ENCODE measurements at regions not wholly inside any gene's neighbourhood (a gene's known extent, or its start where the extent isn't known, plus 50 kb on each side); places are given as distances from the start of the nearest gene placed in this dataset.

GRCh38 chr9:68619072-68619471, 78.4 kb upstream of the TMEM252 start:
- DNase-seq, result no peak
- Histone ChIP-seq H3K27me3 (no peaks in the 10 kb centered on the region), H3K4me1 (no peaks in the 10 kb centered on the region), H3K9me3 (no peaks in the 10 kb centered on the region), H3K4me3 (no peak overlapping the region), H3K27ac (no peak overlapping the region), H3K36me3 (ENCODE audit: low read depth, missing control alignments) (no peaks in the 10 kb centered on the region)
- TF ChIP-seq, protein P1, sequence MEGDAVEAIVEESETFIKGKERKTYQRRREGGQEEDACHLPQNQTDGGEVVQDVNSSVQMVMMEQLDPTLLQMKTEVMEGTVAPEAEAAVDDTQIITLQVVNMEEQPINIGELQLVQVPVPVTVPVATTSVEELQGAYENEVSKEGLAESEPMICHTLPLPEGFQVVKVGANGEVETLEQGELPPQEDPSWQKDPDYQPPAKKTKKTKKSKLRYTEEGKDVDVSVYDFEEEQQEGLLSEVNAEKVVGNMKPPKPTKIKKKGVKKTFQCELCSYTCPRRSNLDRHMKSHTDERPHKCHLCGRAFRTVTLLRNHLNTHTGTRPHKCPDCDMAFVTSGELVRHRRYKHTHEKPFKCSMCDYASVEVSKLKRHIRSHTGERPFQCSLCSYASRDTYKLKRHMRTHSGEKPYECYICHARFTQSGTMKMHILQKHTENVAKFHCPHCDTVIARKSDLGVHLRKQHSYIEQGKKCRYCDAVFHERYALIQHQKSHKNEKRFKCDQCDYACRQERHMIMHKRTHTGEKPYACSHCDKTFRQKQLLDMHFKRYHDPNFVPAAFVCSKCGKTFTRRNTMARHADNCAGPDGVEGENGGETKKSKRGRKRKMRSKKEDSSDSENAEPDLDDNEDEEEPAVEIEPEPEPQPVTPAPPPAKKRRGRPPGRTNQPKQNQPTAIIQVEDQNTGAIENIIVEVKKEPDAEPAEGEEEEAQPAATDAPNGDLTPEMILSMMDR (IDR thresholded peaks at IDR 0.05), result no peak
- TF ChIP-seq POLR2A (IDR thresholded peaks at IDR 0.05), result no peak
- 82 to 84% methylated on average over 4 of the region's 4 CpGs for WGBS, 2 donors
- intact Hi-C loops (cut with DNase I; ENCODE audit: low total_unique reads), result no loop called here

DNA sequence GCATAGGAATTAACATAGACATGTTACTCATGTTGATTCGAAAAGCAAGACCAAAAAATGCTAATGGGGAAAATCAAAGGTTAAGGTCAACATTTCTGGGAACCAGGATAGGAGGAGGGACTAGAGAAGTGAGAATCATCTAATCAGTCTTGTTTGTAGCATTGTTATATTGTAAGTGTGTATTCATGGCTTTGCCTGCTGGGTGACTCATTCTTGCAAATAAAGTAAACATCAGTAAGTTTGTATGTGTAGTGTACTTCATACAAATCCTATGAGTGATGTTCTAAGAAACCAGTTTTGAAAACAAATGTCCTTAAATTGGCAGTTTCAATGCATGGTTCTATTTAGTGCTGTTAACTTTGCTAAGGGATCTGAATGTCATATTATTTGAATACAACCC, 79.0 kb upstream of the TMEM252 start:
- no peaks in the 10 kb centered on the region for H3K27me3 ChIP-seq
- WGBS, 2 donors, result 71 to 95% methylated on average over 1 of the region's 1 CpG
- TF ChIP-seq, protein P1 (IDR thresholded peaks at IDR 0.05), result no peak
- TF ChIP-seq POLR2A (IDR thresholded peaks at IDR 0.05), result no peak
- intact Hi-C loops (cut with DNase I; ENCODE audit: low total_unique reads), result no loop called here
- H3K36me3 ChIP-seq (ENCODE audit: low read depth, missing control alignments), result no peaks in the 10 kb centered on the region
- H3K4me1 ChIP-seq, result no peaks in the 10 kb centered on the region
- no peak overlapping the region for H3K27ac ChIP-seq
- no peaks in the 10 kb centered on the region for H3K9me3 ChIP-seq
- H3K4me3 ChIP-seq, result no peak overlapping the region
- no peak for DNase-seq

GRCh38 chr9:68625559-68625958, 79.5 kb upstream of the PIP5K1B start:
- Histone ChIP-seq H3K36me3 (ENCODE audit: low read depth, missing control alignments) (no peaks in the 10 kb centered on the region), H3K4me3 (no peak overlapping the region), H3K27ac (no peak overlapping the region), H3K9me3 (no peaks in the 10 kb centered on the region), H3K27me3 (no peaks in the 10 kb centered on the region), H3K4me1 (no peaks in the 10 kb centered on the region)
- intact Hi-C loops (cut with DNase I; ENCODE audit: low total_unique reads), result no loop called here
- no peak for DNase-seq
- TF ChIP-seq POLR2A (IDR thresholded peaks at IDR 0.05), result no peak
- 81 to 84% methylated on average over 5 of the region's 5 CpGs for WGBS, 2 donors

DNA sequence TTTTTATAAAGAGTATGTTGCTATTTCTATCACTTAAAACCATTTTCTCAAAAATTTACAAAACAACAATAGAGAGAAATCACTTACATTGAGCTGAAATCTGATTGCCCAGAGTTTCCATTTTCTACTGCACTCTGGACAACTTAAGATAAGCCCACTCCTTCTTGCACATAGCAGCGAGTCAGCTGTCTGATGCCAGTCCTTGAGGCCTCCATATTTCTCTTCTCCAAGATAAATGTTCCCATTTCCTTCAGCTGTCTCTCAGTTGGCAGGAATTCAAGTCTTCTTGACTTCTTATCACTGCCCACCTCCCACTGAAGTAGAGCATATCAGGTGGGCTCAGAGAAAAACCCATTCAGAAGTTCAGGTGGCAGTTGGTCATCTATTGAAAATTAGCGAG, 78.5 kb upstream of the PIP5K1B start:
- 69 to 80% methylated on average over 2 of the region's 2 CpGs for WGBS, 2 donors
- no peak overlapping the region for H3K4me3 ChIP-seq
- DNase-seq, result no peak
- no peaks in the 10 kb centered on the region for H3K27me3 ChIP-seq
- TF ChIP-seq, protein P1 (IDR thresholded peaks at IDR 0.05), result no peak
- no peak for TF ChIP-seq POLR2A (IDR thresholded peaks at IDR 0.05)
- no peaks in the 10 kb centered on the region for H3K9me3 ChIP-seq
- H3K4me1 ChIP-seq, result no peaks in the 10 kb centered on the region
- H3K36me3 ChIP-seq (ENCODE audit: low read depth, missing control alignments), result no peaks in the 10 kb centered on the region
- no peak overlapping the region for H3K27ac ChIP-seq
- intact Hi-C loops (cut with DNase I; ENCODE audit: low total_unique reads), result no loop called here

DNA sequence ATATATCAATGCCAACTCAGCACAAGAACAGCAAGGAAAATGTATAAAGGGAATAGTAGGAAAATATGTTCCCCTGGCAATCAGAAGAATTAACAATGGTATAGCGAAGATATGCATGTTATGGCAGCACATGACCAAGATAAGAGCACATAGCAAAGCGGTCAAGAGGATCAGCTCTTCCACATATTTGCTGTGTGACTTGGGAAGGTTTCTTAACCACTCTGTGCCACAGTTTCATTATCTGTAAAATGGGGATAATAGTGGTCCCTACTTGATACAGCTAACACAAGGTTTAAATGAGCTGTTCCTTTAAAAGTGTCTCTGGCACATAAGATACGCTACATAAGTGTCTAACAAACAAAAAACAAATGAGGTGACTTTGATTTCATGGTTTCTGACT, 77.9 kb upstream of the PIP5K1B start:
- no peaks in the 10 kb centered on the region for H3K36me3 ChIP-seq (ENCODE audit: low read depth, missing control alignments)
- no peak for DNase-seq
- TF ChIP-seq POLR2A (IDR thresholded peaks at IDR 0.05), result no peak
- TF ChIP-seq, protein P1 (IDR thresholded peaks at IDR 0.05), result no peak
- no peak overlapping the region for H3K4me3 ChIP-seq
- no peak overlapping the region for H3K27ac ChIP-seq
- no peaks in the 10 kb centered on the region for H3K27me3 ChIP-seq
- intact Hi-C loops (cut with DNase I; ENCODE audit: low total_unique reads), result no loop called here
- no peaks in the 10 kb centered on the region for H3K9me3 ChIP-seq
- WGBS, 2 donors, result 88 to 98% methylated on average over 3 of the region's 3 CpGs
- no peaks in the 10 kb centered on the region for H3K4me1 ChIP-seq

Measured in testis (tissue), 2 donors.